ENCODE measurements at regions not wholly inside any gene's neighbourhood (a gene's known extent, or its start where the extent isn't known, plus 50 kb on each side); places are given as distances from the start of the nearest gene placed in this dataset.
"Not testable (repeated sequence)": the region's sequence is repeated elsewhere in the genome, so short reads cannot be mapped to it uniquely, and the experiment has no call there.

DNA sequence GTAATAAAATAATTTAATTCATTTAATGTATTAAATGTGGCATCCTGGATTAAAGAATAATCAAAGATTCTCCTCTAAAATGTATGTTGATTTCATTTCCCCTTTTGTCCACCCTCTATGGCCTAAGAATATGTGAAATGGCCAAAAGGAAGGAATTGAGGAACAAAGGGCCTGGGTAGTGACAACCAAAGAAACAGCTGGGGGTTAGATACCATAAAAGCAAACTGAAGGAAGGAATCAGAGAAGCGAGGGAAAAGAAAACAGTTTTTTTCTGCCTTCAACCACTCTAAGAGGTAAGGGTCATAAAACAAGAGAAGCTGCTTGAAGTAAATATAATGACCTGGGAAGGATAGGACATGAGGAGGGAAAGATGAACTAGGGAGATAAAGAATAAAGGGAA is 139.3 kb downstream of the FAM76B start:
- no peak for DNase-seq (ENCODE audit: low read depth)

DNA sequence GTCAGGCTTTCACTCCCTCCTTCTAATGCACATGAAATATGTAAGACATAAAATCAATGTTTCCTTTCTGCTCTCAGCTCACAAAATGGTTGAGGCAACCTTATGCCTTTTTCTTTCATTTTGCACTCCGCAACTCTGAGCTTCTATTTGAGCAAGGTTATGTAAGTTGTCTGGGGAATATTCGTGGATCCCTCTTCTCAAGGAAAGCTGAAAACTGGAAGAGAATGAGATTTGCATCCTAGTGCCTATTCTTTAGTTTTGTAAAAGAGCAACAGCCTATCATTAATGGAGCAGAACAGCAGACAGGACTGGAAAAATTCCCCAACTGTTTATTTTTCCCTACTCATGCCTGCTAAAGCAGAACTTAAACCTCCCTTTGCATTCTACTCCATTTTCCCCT is 141.7 kb downstream of the FAM76B start:
- DNase-seq (ENCODE audit: low read depth), result no peak

DNA sequence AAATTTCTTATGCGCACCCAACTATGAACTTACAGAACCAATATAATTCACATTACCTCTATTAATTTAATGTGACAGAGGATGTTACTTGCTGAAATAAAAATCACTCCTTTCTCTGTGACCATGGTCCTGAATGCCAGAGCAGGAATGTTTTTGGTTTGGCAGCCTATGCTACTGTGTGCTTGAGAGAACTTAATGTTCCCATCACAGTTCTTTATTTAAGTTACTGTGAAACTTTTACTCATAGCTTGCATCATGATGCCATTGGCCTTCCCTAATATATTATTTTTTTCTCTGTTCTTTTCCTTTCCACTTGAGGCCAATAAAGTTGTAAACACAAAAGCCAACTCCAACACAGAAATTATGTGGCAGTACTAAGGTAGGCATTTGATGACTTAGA is 142.2 kb downstream of the FAM76B start:
- DNase-seq (ENCODE audit: low read depth), result no peak

- DNase-seq (ENCODE audit: low read depth), result no peak
These were observed 148.1 kb downstream of the FAM76B start for GRCh38 chr11:95641495-95641894.

- no peak for DNase-seq (ENCODE audit: low read depth)
These were observed 151.1 kb downstream of the FAM76B start for GRCh38 chr11:95638501-95638900.

DNA sequence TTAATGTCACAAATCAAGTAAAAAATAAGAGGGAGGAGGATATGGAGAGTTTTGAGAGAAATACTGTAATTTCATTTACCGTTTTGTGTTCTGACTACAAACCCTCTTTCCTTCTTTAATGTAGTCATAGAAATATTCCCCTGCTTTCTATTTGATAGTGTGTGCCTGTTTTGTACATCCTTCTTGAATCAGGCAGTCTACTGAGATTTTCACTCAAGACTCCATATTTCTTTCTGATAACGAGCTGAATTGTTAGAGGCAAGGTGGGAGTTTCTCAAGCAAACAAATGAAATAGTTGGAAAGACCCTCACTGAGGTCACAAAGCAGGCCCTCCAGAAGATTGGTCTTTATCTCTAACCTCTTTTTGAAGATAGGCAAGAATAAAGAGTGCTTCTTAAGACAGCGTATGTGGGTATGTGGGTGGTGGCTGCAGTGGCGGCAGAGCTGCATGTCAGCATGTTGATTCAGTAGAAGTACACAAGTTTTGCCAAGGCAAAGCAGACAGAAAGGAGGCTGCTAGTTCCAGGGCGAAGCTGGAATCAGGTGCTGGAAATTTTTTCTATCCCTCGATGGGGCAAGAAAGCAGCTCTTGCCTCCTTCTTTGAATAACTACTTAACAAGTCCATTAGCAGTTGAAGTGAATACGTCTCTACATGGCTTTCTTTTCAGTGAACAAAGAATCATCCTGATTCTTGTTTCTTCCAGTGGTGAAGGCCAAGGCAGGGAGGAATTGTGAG is 164.2 kb downstream of the FAM76B start:
- no peak for DNase-seq (ENCODE audit: low read depth)

- DNase-seq (ENCODE audit: low read depth), result no peak
These were observed 173.3 kb downstream of the FAM76B start for GRCh38 chr11:95616256-95616804.

DNA sequence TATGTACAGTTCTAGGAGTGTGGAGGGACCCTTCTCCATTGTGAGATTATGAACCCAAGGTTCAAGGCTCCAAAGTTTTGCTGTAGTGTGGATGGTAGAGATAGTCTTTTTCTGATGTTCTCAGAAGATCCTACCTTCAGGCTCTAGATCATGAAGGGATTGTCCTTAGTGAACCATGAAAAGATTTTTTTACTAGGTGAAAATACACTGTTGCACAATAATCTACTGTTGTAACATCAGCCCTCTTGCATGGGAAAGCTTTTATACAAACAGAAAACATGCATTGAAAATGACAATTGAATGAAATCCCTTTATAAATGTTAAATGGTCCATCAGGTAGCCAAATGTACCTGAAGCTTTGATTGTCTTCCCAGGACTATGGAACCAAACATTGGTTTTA is 177.8 kb downstream of the FAM76B start:
- DNase-seq (ENCODE audit: low read depth), result no peak

DNA sequence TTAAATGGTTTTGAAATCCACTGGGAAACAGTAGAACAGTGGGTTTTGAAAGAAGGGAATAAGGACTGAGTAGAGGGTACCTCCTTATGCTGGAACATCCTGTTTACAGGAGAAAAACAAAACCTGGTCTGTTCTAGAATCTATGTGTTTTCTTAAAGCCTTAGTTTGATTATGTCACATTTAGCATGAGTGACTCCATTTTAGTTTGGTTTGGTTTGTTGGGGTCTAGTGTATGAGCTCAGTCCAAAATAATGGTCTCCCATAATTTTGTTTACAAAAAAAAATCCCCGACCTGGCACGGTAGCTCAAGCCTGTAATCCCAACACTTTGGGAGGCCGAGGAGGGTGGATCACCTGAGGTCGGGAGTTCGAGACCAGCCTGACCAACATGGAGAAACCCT is 179.4 kb downstream of the FAM76B start:
- not testable (repeated sequence) for DNase-seq (ENCODE audit: low read depth)

GRCh38 chr11:95608093-95608492 is 181.5 kb downstream of the FAM76B start:
- no peak for DNase-seq (ENCODE audit: low read depth)

DNA sequence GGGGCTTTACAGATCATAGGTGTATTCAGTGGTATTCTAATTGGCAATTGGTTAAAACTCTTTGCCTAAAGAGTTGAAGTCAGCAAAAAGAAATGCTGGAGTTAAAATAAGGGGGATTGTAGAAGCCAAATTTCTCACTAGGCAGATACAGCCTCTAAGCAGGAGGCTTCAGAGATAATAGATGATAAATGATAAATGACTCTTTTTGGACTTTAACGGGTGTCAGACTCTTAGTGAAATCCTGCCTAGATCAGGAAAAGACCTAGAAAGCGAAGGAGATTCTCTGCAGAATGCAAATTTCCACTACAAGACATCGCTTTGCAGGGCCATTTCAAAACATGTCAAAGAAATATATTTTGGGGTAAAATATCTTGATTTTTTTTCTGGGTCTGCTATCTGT is 182.8 kb downstream of the FAM76B start:
- no peak for DNase-seq (ENCODE audit: low read depth)

- no peak for DNase-seq (ENCODE audit: low read depth)
These were observed 184.2 kb downstream of the FAM76B start for GRCh38 chr11:95605271-95605940.

DNA sequence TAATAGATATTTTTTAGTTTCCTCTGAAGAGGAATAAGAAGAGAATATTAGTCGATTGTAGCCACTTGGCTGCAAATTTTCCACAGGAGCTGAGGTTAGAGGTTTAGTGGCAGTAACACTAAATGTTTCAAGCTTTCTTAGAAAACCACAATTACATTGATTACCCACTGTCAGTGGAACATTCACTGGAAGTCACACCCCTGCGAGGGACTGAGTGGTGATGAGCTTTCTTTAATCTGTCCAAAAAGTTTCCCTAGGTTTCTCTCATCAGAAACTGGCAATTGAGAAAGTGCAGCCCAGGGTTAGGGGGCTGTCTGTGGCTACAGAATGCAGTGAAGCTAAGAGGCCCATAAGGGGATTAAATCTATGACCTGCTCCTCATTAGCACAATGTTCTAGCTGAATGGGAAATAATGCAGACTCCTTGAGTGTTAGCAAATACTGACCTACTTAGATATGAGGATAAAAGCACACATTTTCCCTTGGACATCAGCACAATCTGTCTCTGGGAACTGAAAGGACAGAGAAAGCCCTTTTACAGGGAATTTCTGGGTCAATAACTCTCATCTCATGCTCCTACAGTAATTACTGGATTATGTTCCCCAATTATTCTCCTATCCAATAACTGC is 189.5 kb downstream of the FAM76B start:
- DNase-seq (ENCODE audit: low read depth), result no peak

- no peak for DNase-seq (ENCODE audit: low read depth)
These were observed 193.6 kb downstream of the FAM76B start for GRCh38 chr11:95595973-95596489.

DNA sequence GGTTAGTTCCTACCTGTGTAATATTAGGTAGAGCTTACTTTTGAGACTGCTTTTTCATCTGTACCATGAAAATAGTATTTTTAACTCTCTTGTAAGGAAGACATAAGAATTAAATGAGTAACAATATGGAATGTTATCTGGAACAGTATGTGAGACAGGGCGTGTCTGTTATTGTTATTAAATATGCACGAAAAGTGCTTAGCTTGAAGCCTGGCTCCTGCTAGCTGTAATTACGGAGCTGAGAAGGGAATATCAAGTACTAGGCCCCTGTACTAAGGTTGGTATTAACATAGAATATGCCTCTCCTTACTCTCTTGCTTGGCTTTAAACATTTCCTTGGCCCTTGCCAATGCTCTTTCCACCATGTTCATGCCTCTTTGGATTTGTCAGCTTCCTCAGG is 194.0 kb downstream of the FAM76B start:
- no peak for DNase-seq (ENCODE audit: low read depth)

DNA sequence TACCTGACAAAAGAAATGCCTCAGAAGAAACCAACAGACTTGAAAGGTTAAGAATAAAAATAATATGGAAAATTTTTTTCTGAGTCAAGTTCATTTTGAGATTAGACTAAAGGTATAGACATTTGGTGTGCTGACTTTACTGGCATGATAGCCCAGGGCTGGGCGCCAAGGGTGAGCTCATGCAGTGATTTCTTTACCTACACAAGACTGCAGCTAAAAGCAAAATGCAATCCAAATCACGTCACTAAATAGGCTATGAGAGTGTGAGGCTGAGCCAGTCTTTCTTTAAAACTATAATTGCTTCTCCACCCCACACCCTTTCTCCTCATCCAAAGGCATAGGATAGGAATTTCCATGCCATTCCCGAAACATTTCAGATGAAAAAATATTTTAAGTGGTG is 196.5 kb downstream of the FAM76B start:
- DNase-seq (ENCODE audit: low read depth), result no peak

GRCh38 chr11:95592471-95592870 is 197.1 kb downstream of the FAM76B start:
- DNase-seq (ENCODE audit: low read depth), result no peak

DNA sequence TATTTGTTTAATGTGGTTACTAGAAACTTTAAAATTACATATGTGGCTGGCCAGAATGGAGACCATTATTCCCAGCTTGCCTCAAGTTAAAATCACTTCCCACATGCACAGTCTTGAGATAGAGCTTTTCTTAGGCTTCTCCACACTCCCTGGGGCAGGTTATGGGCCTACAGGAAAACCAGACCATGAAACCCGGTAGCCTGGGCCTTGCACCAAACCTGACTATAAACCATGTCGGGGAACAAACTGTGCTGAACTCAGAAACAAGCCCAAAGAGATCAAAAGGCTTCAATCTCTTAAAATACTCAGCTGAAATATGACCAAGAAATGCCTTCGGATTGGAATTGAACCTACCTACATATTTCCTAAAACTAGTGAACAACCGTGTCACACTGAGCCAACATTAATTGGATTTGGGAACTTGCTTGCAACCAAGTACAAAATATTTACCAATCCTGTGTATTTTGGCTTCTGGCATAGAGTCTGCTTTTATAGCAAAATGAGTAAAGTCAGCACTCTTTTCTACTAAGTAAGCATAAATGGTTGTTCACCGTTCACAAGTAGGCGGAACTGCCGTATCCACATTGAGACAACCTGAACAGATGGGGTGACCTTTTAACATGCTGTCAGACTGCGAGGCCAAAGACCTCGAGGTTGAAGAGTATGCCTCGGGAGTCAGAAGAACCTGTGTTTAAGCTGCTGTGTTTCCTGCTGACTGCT is 199.5 kb downstream of the FAM76B start:
- DNase-seq (ENCODE audit: low read depth), result no peak

DNA sequence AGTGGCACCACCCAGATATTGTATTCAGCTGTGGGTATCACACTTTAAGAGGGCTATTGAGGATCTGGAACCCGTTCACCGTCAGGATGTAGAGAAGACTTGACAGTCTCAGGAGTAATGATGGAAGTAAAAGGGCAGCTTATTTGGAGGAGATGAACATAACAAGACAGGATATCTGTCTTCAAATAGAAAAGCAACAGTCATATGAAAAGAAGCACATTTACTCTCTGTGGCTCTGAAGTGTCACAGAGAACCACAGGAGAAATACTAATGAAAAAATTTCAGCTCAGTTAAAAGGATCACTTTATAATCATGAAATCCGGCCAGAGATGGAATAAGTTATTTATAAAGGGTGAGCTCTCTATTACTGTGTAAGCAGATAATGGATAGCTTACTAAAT is 200.8 kb downstream of the FAM76B start:
- no peak for DNase-seq (ENCODE audit: low read depth)

DNA sequence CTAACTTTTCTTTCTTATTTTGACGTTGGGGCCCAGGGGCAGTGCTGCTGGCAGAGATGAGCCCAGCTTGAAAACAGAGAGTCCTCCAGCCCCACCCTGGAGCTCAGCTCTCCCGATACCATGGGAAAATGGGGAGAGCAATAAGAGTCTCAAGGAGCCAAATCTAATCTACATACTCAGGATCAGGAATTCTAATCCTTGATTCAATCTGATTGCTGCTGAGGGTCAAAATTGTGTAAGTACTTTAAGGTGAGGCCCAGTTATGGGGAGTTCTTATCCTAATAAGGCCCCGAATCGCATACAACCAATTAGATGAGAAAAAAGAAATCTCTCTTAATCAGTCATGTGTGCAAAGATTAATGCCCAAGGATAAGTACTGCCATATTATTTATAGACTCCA is 202.9 kb downstream of the FAM76B start:
- no peak for DNase-seq (ENCODE audit: low read depth)

DNA sequence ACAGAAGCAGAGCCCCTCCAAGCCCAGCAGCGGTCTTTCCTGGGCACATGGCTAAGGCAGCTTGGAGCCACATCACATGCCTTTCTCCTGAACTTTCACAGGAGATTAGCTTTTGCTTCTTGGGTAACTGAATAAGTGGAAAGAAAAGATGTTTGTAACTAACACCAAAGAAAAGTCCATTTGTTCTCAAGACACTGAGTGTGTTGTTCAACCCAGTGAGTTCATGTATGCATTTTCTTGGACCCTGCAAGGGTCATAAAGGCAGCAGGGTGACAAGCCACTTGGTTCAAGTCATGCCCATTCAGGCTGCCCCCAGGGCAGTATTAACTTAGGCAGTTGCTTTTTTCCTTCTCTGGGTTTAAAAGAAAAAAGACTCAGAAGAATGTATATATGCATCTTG is 203.4 kb downstream of the FAM76B start:
- DNase-seq (ENCODE audit: low read depth), result no peak

GRCh38 chr11:95585752-95586077 is 203.9 kb downstream of the FAM76B start:
- DNase-seq (ENCODE audit: low read depth), result no peak

Data from GM04504 (cell line).